GM12878 (cell line): ENCODE measurements at regions not wholly inside any gene's neighbourhood (a gene's known extent, or its start where the extent isn't known, plus 50 kb on each side); places are given as distances from the start of the nearest gene placed in this dataset.

Source experiments
- TF ChIP-seq, protein P1 (sequence below), 3 experiments: IDR thresholded peaks in 2 of 3; conservative IDR thresholded peaks in 1 of 3; 2 replicates each; pipeline ENCODE4 v1.5.1; 2011; ENCODE audit warnings: low read depth in 3 of 3, low read length in 3 of 3, mild to moderate bottlenecking in 3 of 3, control low read depth in 2 of 3, moderate library complexity in 2 of 3, inconsistent platforms in 1 of 3, mixed read lengths in 1 of 3; ENCODE audit not compliant: control insufficient read depth in 2 of 3, insufficient read depth in 1 of 3; ENCODE audit errors: extremely low read depth in 1 of 3
- TF ChIP-seq, protein P2 (sequence below): IDR thresholded peaks from 2 replicates; pipeline ENCODE4 v1.6.1; 2012; ENCODE audit warnings: low read depth, low read length, improper control_type of control experiment

DNA sequence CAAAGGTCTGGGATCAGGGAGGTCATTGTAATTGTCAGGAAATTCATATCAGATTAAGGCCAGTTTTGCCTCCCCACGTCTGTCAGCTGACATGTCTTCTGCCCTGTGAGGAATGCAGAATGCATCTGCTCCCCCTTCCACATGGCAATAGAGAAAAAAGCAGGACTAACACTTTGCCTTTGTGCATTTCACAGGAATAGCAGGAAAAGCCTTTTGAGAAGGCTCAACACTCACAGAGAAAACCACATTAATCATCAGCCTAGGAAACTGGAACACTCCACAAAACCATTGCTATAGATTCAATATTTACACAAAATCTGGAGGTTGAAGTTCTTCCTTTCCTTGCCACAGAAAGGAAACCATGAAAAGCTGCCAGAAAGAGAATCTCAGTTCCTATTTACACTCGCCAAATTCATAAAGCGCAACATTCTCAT is 165.2 kb upstream of the HES1 start:
- TF ChIP-seq, protein P1, sequence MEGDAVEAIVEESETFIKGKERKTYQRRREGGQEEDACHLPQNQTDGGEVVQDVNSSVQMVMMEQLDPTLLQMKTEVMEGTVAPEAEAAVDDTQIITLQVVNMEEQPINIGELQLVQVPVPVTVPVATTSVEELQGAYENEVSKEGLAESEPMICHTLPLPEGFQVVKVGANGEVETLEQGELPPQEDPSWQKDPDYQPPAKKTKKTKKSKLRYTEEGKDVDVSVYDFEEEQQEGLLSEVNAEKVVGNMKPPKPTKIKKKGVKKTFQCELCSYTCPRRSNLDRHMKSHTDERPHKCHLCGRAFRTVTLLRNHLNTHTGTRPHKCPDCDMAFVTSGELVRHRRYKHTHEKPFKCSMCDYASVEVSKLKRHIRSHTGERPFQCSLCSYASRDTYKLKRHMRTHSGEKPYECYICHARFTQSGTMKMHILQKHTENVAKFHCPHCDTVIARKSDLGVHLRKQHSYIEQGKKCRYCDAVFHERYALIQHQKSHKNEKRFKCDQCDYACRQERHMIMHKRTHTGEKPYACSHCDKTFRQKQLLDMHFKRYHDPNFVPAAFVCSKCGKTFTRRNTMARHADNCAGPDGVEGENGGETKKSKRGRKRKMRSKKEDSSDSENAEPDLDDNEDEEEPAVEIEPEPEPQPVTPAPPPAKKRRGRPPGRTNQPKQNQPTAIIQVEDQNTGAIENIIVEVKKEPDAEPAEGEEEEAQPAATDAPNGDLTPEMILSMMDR (IDR thresholded peaks at IDR 0.05 in 2 of 3, conservative IDR thresholded peaks at IDR 0.05 in 1 of 3; ENCODE audit: control insufficient read depth in 2 of 3, extremely low read depth in 1 of 3, insufficient read depth in 1 of 3, low read depth in 3 of 3, low read length in 3 of 3), result no peak
- TF ChIP-seq, protein P2, sequence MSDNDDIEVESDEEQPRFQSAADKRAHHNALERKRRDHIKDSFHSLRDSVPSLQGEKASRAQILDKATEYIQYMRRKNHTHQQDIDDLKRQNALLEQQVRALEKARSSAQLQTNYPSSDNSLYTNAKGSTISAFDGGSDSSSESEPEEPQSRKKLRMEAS, result no peak
